ENCODE measurements at regions not wholly inside any gene's neighbourhood (a gene's known extent, or its start where the extent isn't known, plus 50 kb on each side); places are given as distances from the start of the nearest gene placed in this dataset.

DNA sequence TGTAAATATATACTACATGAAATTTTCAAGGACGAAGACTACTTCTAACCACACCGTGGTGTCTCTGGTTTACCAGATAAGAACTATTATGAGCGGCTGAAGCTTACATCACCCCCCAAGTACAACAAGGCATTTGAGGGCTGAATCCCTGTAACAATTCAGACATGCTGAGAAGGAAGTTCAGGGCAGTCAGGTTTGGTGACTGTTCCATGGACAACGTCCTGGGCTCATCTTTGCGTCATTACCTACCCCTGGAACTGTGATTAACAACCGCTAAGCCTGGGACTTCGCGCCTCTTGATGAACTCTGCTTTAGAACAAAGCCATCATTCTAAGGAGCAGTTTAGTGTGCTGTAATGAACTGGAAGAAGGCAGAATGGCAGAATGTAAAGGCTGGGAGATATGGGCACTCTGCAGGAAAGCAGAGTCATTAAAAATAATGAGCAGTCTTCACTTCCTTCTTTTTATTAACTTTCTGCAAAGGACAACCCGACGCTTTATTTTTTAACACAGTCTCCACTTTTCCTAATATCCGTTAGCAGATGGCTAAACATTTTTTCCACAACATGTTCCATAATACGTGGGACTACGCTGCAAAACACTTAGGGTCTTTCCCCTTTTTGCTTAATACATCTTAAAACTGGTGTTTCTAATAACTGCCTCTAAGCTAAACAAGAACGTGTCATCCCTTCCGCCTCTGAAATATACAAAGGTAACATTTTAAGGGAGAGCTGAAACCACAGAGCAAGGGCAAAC, 263.2 kb downstream of the ADAMTS20 start:
- no peak for TF ChIP-seq EZH2 (IDR thresholded peaks at IDR 0.05; ENCODE audit: insufficient read depth, low read length)
- TF ChIP-seq, protein P1, sequence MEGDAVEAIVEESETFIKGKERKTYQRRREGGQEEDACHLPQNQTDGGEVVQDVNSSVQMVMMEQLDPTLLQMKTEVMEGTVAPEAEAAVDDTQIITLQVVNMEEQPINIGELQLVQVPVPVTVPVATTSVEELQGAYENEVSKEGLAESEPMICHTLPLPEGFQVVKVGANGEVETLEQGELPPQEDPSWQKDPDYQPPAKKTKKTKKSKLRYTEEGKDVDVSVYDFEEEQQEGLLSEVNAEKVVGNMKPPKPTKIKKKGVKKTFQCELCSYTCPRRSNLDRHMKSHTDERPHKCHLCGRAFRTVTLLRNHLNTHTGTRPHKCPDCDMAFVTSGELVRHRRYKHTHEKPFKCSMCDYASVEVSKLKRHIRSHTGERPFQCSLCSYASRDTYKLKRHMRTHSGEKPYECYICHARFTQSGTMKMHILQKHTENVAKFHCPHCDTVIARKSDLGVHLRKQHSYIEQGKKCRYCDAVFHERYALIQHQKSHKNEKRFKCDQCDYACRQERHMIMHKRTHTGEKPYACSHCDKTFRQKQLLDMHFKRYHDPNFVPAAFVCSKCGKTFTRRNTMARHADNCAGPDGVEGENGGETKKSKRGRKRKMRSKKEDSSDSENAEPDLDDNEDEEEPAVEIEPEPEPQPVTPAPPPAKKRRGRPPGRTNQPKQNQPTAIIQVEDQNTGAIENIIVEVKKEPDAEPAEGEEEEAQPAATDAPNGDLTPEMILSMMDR (IDR thresholded peaks at IDR 0.05; ENCODE audit: insufficient read depth, low read depth, low read length), result no peak
